ENCODE measurements at regions not wholly inside any gene's neighbourhood (a gene's known extent, or its start where the extent isn't known, plus 50 kb on each side); places are given as distances from the start of the nearest gene placed in this dataset.

DNA sequence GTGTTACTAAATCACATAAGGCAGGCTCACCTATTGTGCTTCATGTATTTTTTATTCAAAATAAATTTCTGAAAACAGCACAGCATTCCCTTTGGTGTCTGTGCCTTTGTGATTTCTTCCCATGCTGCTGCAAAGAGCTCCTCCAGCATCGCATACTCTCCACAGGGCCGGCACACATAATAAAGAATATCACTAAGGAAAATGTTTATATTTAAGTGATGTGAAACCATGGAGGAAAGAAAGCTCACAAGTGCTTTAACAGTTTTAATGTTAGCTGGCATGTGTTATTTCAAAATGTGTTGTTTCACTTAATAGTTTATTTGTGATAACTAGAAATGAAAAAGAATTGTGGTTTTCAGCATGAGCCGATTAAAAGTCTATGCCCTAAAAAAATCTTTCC lies 241.3 kb upstream of the ANO3 start:
- in situ Hi-C loops (cut with HindIII; ENCODE audit: low pct_unique_long_range_greater_than_20kb, low sequenced_read_pairs): no loop called here

DNA sequence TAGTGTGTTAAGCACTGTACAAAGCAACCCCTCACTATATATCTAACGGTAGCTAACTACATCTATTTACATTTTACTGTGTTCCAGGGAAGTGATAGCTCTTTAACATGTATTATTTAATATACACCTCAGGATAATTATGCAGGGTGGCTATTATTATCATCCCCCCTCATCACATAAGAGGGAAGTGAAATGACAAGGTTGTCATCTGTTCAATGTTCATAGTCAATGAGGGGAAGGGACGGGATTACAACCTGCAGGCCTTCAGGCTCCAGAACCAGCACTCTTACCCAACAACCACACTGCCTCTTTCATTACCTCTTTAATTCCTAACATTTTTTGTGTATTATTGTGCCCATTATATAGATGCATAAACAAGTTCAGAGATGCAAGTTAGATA lies 238.7 kb upstream of the ANO3 start:
- in situ Hi-C loops (cut with HindIII; ENCODE audit: low pct_unique_long_range_greater_than_20kb, low sequenced_read_pairs): no loop called here
- POLR2A ChIA-PET: no interaction called here
- no peaks in the 10 kb centered on the region for H3K36me3 ChIP-seq (ENCODE audit: control insufficient read depth, insufficient read depth, low read length)
- no peaks in the 10 kb centered on the region for H3K9me3 ChIP-seq (ENCODE audit: control insufficient read depth, insufficient read depth, low read depth, low read length)
- H3K4me3 ChIP-seq (ENCODE audit: low read depth in 2 of 2, low read length in 2 of 2): no peak overlapping the region
- no peaks in the 10 kb centered on the region for H3K27me3 ChIP-seq (ENCODE audit: control insufficient read depth, insufficient read depth, low read length)
- ATAC-seq (no peak), DNase-seq (ENCODE audit: low read depth, low spot score) (no peak)
- H3K27ac ChIP-seq (ENCODE audit: low read length): no peak overlapping the region
- CTCF ChIA-PET: no interaction called here
- no peaks in the 10 kb centered on the region for H3K4me1 ChIP-seq (ENCODE audit: control insufficient read depth, insufficient read depth, low read length)
- intact Hi-C loops (cut with micrococcal nuclease; ENCODE audit: unreplicated experiment): no loop called here
- BruUV-seq (replicated peaks): no TSS peak
- TF ChIP-seq, protein P1, sequence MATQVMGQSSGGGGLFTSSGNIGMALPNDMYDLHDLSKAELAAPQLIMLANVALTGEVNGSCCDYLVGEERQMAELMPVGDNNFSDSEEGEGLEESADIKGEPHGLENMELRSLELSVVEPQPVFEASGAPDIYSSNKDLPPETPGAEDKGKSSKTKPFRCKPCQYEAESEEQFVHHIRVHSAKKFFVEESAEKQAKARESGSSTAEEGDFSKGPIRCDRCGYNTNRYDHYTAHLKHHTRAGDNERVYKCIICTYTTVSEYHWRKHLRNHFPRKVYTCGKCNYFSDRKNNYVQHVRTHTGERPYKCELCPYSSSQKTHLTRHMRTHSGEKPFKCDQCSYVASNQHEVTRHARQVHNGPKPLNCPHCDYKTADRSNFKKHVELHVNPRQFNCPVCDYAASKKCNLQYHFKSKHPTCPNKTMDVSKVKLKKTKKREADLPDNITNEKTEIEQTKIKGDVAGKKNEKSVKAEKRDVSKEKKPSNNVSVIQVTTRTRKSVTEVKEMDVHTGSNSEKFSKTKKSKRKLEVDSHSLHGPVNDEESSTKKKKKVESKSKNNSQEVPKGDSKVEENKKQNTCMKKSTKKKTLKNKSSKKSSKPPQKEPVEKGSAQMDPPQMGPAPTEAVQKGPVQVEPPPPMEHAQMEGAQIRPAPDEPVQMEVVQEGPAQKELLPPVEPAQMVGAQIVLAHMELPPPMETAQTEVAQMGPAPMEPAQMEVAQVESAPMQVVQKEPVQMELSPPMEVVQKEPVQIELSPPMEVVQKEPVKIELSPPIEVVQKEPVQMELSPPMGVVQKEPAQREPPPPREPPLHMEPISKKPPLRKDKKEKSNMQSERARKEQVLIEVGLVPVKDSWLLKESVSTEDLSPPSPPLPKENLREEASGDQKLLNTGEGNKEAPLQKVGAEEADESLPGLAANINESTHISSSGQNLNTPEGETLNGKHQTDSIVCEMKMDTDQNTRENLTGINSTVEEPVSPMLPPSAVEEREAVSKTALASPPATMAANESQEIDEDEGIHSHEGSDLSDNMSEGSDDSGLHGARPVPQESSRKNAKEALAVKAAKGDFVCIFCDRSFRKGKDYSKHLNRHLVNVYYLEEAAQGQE (IDR thresholded peaks at IDR 0.05; ENCODE audit: insufficient read depth in 1 of 2, low read depth in 2 of 2, low read length in 1 of 2): no peak
- TF ChIP-seq TCF7L2 (IDR thresholded peaks at IDR 0.05; ENCODE audit: low read depth, low read length) (no peak), POLR2AphosphoS5 (IDR thresholded peaks at IDR 0.05; ENCODE audit: low read depth, low read length) (no peak)

More for the DNA sequence above, 241.3 kb upstream of the ANO3 start:
- Histone ChIP-seq H3K9me3 (ENCODE audit: control insufficient read depth, insufficient read depth, low read depth, low read length) (no peaks in the 10 kb centered on the region), H3K4me1 (ENCODE audit: control insufficient read depth, insufficient read depth, low read length) (no peaks in the 10 kb centered on the region), H3K27ac (ENCODE audit: low read length) (no peak overlapping the region), H3K27me3 (ENCODE audit: control insufficient read depth, insufficient read depth, low read length) (no peaks in the 10 kb centered on the region), H3K4me3 (ENCODE audit: low read depth in 2 of 2, low read length in 2 of 2) (no peak overlapping the region), H3K36me3 (ENCODE audit: control insufficient read depth, insufficient read depth, low read length) (no peaks in the 10 kb centered on the region)
- ChIA-PET CTCF (interaction anchor here (0.6 kb wide), 1 partner anchor 434 kb away, joined by 3 read pairs; no protein-coding TSS in a partner anchor), POLR2A (no interaction called here)
- ATAC-seq: no peak
- intact Hi-C loops (cut with micrococcal nuclease; ENCODE audit: unreplicated experiment): no loop called here
- DNase-seq (ENCODE audit: low read depth, low spot score): no peak
- TF ChIP-seq TCF7L2 (IDR thresholded peaks at IDR 0.05; ENCODE audit: low read depth, low read length): no peak
- TF ChIP-seq, protein P2, sequence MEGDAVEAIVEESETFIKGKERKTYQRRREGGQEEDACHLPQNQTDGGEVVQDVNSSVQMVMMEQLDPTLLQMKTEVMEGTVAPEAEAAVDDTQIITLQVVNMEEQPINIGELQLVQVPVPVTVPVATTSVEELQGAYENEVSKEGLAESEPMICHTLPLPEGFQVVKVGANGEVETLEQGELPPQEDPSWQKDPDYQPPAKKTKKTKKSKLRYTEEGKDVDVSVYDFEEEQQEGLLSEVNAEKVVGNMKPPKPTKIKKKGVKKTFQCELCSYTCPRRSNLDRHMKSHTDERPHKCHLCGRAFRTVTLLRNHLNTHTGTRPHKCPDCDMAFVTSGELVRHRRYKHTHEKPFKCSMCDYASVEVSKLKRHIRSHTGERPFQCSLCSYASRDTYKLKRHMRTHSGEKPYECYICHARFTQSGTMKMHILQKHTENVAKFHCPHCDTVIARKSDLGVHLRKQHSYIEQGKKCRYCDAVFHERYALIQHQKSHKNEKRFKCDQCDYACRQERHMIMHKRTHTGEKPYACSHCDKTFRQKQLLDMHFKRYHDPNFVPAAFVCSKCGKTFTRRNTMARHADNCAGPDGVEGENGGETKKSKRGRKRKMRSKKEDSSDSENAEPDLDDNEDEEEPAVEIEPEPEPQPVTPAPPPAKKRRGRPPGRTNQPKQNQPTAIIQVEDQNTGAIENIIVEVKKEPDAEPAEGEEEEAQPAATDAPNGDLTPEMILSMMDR (IDR thresholded peaks at IDR 0.05): no peak
- no peak for TF ChIP-seq POLR2AphosphoS5 (IDR thresholded peaks at IDR 0.05; ENCODE audit: low read depth, low read length)
- TF ChIP-seq, protein P1 (IDR thresholded peaks at IDR 0.05; ENCODE audit: insufficient read depth in 1 of 2, low read depth in 2 of 2, low read length in 1 of 2): no peak
- TF ChIP-seq SIN3A (IDR thresholded peaks at IDR 0.05; ENCODE audit: borderline replicate concordance, insufficient read depth, low read depth, low read length): no peak
- BruUV-seq (replicated peaks): no TSS peak
